GM04503 (cell line): ENCODE measurements at regions not wholly inside any gene's neighbourhood (a gene's known extent, or its start where the extent isn't known, plus 50 kb on each side); places are given as distances from the start of the nearest gene placed in this dataset.
A peak's percentile ranks its signal among the peaks of the same experiment; 100 is the strongest.

ENCODE experiments used
- DNase-seq: peaks from one replicate; pipeline ENCODE4 v3.0.0-alpha.2; 2012; ENCODE audit warnings: low read depth

- no peak for DNase-seq
These were observed 124.3 kb upstream of the GADD45A start for GRCh38 chr1:67560580-67561255.

- no peak for DNase-seq
These were observed 123.3 kb upstream of the GADD45A start for GRCh38 chr1:67561704-67562113.

GRCh38 chr1:67563684-67564083, 121.3 kb upstream of the GADD45A start:
- no peak for DNase-seq

DNA sequence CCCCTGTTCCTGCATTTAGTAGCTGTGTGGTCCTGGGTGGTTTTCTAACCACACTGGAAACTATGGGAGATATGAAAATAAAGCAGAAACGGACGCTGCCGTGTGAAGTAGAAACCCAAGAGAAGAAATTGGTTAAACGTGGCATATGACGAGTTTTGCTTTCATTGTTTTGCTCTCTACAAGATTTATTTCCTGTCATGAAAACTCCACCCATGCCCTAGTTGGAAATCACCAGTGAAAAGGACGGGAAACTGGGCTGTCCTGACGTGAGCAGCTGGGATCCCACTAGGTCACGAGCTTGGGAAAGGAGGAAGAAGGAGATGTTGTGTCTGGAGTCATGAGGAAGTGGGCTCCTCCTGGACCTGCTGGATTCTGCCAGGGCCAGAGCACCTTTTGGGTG, 120.8 kb upstream of the GADD45A start:
- peak; percentile 78 for DNase-seq

DNA sequence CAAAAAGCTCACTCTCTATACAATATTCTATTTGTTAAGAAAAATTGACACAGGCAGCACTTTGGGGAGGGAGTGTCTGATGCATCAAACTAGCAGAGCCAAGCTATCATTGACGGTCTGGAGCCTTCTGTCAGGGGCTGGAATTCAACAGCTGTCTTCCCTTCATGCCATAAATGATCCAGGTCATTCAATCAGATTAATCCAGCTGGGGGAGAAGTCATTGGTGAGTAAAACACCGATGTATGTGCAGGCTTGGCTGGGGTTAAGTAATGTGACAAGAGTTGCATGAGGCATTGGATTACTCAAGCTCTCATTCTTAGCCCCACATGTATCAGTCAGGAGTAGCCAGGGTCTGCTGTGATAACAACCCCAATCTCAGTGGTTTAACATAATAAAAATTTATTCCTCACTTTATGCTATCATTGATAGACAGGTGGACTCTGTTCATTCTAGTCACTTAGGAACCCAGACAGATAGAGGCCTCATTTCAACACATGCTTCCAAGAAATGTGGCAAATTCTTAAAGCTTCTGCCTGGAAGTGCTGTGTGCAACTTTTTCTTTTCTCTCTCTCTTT, 118.1 kb upstream of the GADD45A start:
- DNase-seq, result no peak

DNA sequence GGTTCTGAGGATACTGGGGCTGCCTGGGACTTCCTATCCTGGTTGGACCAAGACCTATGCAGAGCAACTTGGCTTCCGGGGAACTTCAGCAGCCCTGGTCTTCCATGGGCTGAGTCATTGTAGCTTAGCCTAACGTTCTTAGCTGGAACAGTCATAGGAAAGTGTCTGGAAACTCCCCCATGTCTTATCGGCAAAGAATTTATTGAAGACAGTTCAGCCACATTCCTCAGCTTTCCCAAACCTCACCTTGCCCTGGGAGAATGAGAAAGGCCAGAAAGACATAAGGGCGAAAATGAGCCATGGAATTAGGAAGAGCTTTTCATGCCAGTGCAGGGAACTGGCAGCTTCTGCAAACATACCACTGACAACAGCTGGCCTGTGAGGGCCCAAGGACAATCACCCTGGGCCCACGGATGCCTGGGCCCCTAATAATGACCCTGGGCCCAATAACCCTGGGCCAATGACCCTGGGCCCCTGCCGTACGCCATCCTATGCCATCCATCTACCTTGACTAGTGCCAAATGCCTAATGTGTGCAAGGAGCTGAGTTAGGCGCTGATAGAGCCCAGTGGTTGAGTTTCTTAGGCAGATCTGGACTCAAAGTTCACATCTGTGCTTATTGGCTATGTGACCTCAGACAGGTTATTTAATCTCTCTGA, 114.4 kb upstream of the GADD45A start:
- peak; percentile 95 for DNase-seq

DNA sequence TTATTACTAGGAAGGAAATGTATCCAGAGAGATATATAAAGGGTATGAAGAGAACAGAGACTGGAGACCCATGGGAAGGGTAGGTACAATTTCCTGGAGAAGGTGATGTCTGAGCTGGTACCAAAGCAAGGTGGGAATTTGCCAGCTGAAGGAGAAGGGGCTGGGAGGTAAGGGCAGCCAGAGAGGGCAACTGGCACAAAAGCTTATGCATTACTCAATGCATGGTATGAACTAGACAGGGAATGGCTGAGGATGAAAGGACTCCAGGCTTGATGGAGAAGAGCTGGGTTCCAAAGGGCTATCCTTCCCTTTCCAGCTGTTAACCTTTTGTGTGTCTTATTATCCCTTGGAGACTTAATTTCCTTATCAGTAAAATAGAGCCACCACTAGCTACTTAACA, 113.6 kb upstream of the GADD45A start:
- no peak for DNase-seq

DNA sequence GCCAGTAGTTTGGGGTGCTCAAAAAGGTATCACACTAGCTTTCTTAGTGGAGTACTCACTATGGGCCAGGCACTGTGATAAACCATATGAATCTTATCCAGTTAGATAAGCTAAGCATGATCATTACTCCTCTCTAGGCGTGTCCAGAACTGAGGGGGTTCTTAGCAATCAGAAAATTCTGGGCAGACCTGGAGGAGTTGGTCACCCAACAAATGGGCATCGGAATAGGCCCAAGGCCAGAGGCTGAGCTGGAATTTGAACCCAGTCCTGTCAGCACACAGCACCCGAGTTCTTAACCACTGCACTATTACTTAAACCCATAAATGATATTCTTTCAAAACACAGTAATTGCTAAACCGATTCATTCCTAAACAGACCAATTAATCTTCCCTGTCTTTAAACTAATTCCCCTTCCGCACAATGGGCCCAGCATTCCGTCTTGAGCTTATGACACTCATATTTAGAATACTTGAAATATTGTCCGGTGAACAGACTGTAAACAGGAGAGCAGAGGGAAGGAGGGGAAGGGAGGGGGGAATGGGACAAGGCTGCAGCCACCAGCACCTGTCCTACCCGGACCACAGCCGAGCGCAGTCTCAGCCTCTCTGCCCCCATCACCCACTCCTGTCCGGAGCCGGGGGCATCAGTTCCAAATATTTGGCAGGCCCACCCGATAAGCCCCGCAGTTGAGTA, 113.0 kb upstream of the GADD45A start:
- DNase-seq, result no peak

- DNase-seq, result no peak
These were observed 112.3 kb upstream of the GADD45A start for GRCh38 chr1:67572594-67573221.

GRCh38 chr1:67573311-67573872, 111.6 kb upstream of the GADD45A start:
- DNase-seq, result no peak

- DNase-seq, result no peak
These were observed 110.8 kb upstream of the GADD45A start for GRCh38 chr1:67574221-67574620.

- peak; percentile 86 for DNase-seq
These were observed 109.1 kb upstream of the GADD45A start for GRCh38 chr1:67575861-67576260.

- DNase-seq, result no peak
These were observed 108.5 kb upstream of the GADD45A start for GRCh38 chr1:67576474-67576873.

DNA sequence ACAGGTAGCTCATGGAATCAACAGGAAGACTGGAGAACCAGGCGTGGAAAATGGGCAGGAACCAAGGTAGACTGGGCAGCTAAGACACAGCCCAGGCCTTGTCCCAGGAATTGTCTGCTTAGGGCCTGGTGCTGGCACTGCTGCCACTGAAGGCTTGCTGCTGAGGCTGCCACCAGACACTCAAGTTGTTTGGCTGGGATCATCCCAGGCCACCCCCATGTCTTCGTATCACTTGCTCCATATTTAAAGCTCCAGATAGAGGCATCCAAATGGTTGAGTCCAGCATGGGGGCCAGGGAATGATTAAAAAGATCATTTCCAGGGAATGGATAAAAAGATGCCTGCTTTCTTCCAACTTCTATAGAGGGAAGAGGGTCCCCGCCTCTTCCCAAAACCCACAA, 107.4 kb upstream of the GADD45A start:
- no peak for DNase-seq

- DNase-seq, result no peak
These were observed 106.5 kb upstream of the GADD45A start for GRCh38 chr1:67578397-67579020.

GRCh38 chr1:67579623-67580394, 105.2 kb upstream of the GADD45A start:
- no peak for DNase-seq

- no peak for DNase-seq
These were observed 104.2 kb upstream of the GADD45A start for GRCh38 chr1:67580691-67581403.

- no peak for DNase-seq
These were observed 102.2 kb upstream of the GADD45A start for GRCh38 chr1:67582625-67583461.

DNA sequence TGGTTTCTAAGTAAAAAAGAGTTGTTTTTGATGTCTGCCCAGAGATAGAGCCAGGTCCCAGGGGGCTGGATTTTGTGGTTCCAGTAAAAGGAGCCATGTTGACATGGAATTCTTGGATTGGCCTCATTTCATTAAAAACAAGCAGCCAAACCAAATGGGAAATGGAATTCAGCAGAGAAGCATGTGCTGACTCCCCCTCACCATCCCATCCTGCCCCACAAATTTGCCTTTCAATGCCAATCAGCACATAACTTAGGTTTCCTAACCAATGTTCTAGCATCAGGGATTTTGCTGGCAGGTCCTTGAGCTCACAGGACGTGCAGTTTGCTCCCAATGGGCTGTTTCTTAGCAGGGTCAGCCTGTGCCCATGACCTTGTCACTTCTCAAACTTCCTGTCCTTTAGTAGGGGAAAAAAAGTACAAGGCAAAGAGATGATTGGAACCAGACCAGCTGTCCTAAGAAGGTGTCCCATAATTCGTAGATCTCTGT, 101.5 kb upstream of the GADD45A start:
- DNase-seq, result no peak
